ENCODE measurements at regions not wholly inside any gene's neighbourhood (a gene's known extent, or its start where the extent isn't known, plus 50 kb on each side); places are given as distances from the start of the nearest gene placed in this dataset.

GRCh38 chr4:179291657-179292056 lies 1849.4 kb upstream of the AGA start:
- H3K4me3 ChIP-seq (ENCODE audit: low read depth in 1 of 2, low read length in 2 of 2): no peak overlapping the region
- H3K36me3 ChIP-seq (ENCODE audit: control insufficient read depth in 1 of 2, insufficient read depth in 2 of 2, low read length in 2 of 2): no peaks in the 10 kb centered on the region
- no peaks in the 10 kb centered on the region for H3K27me3 ChIP-seq (ENCODE audit: control insufficient read depth in 1 of 2, insufficient read depth in 2 of 2, low read length in 2 of 2)
- H3K4me1 ChIP-seq (ENCODE audit: control insufficient read depth in 1 of 2, insufficient read depth in 2 of 2, low read length in 2 of 2): no peaks in the 10 kb centered on the region
- H3K9me3 ChIP-seq (ENCODE audit: control insufficient read depth in 1 of 2, low read length in 2 of 2): peaks cover 3 to 7% of the 10 kb centered on the region in 2 donors
- H3K27ac ChIP-seq (ENCODE audit: low read depth, low read length): no peak overlapping the region
- H3K9ac ChIP-seq (ENCODE audit: low read depth in 1 of 2, low read length in 2 of 2): no peak overlapping the region

GRCh38 chr4:179292468-179292867 lies 1850.2 kb upstream of the AGA start:
- Histone ChIP-seq H3K27me3 (ENCODE audit: control insufficient read depth in 1 of 2, insufficient read depth in 2 of 2, low read length in 2 of 2) (no peaks in the 10 kb centered on the region), H3K4me1 (ENCODE audit: control insufficient read depth in 1 of 2, insufficient read depth in 2 of 2, low read length in 2 of 2) (no peaks in the 10 kb centered on the region), H3K27ac (ENCODE audit: low read depth, low read length) (no peak overlapping the region), H3K9me3 (ENCODE audit: control insufficient read depth in 1 of 2, low read length in 2 of 2) (peaks cover 3 to 11% of the 10 kb centered on the region in 2 donors), H3K4me3 (ENCODE audit: low read depth in 1 of 2, low read length in 2 of 2) (no peak overlapping the region), H3K9ac (ENCODE audit: low read depth in 1 of 2, low read length in 2 of 2) (no peak overlapping the region), H3K36me3 (ENCODE audit: control insufficient read depth in 1 of 2, insufficient read depth in 2 of 2, low read length in 2 of 2) (no peaks in the 10 kb centered on the region)

GRCh38 chr4:179307297-179308136 lies 1865.3 kb upstream of the AGA start:
- H3K9me3 ChIP-seq (ENCODE audit: control insufficient read depth in 1 of 2, low read length in 2 of 2): no peaks in the 10 kb centered on the region
- no peak overlapping the region for H3K4me3 ChIP-seq (ENCODE audit: low read depth in 1 of 2, low read length in 2 of 2)
- H3K36me3 ChIP-seq (ENCODE audit: control insufficient read depth in 1 of 2, insufficient read depth in 2 of 2, low read length in 2 of 2): no peaks in the 10 kb centered on the region

GRCh38 chr4:179313823-179314222 lies 1871.6 kb upstream of the AGA start:
- Histone ChIP-seq H3K9ac (ENCODE audit: low read depth in 1 of 2, low read length in 2 of 2) (no peak overlapping the region), H3K27me3 (ENCODE audit: control insufficient read depth in 1 of 2, insufficient read depth in 2 of 2, low read length in 2 of 2) (no peaks in the 10 kb centered on the region), H3K27ac (ENCODE audit: low read depth, low read length) (no peak overlapping the region), H3K9me3 (ENCODE audit: control insufficient read depth in 1 of 2, low read length in 2 of 2) (peaks cover 0 to 4% of the 10 kb centered on the region in 2 donors), H3K36me3 (ENCODE audit: control insufficient read depth in 1 of 2, insufficient read depth in 2 of 2, low read length in 2 of 2) (no peaks in the 10 kb centered on the region), H3K4me1 (ENCODE audit: control insufficient read depth in 1 of 2, insufficient read depth in 2 of 2, low read length in 2 of 2) (no peaks in the 10 kb centered on the region), H3K4me3 (ENCODE audit: low read depth in 1 of 2, low read length in 2 of 2) (no peak overlapping the region)

More at GRCh38 chr4:179307297-179308136, 1865.3 kb upstream of the AGA start:
- Histone ChIP-seq H3K4me1 (ENCODE audit: control insufficient read depth in 1 of 2, insufficient read depth in 2 of 2, low read length in 2 of 2) (no peaks in the 10 kb centered on the region), H3K27ac (ENCODE audit: low read depth, low read length) (no peak overlapping the region), H3K9ac (ENCODE audit: low read depth in 1 of 2, low read length in 2 of 2) (no peak overlapping the region), H3K27me3 (ENCODE audit: control insufficient read depth in 1 of 2, insufficient read depth in 2 of 2, low read length in 2 of 2) (no peaks in the 10 kb centered on the region)

- H3K4me3 ChIP-seq (ENCODE audit: low read depth in 1 of 2, low read length in 2 of 2): no peak overlapping the region
- H3K36me3 ChIP-seq (ENCODE audit: control insufficient read depth in 1 of 2, insufficient read depth in 2 of 2, low read length in 2 of 2): no peaks in the 10 kb centered on the region
- no peak overlapping the region for H3K27ac ChIP-seq (ENCODE audit: low read depth, low read length)
- peaks cover 0 to 14% of the 10 kb centered on the region in 2 donors for H3K9me3 ChIP-seq (ENCODE audit: control insufficient read depth in 1 of 2, low read length in 2 of 2)
- H3K9ac ChIP-seq (ENCODE audit: low read depth in 1 of 2, low read length in 2 of 2): no peak overlapping the region
- H3K27me3 ChIP-seq (ENCODE audit: control insufficient read depth in 1 of 2, insufficient read depth in 2 of 2, low read length in 2 of 2): no peaks in the 10 kb centered on the region
- H3K4me1 ChIP-seq (ENCODE audit: control insufficient read depth in 1 of 2, insufficient read depth in 2 of 2, low read length in 2 of 2): no peaks in the 10 kb centered on the region
These were observed 1882.9 kb upstream of the AGA start for GRCh38 chr4:179325181-179325580.

GRCh38 chr4:179328627-179329026 lies 1886.4 kb upstream of the AGA start:
- Histone ChIP-seq H3K27ac (ENCODE audit: low read depth, low read length) (no peak overlapping the region), H3K9me3 (ENCODE audit: control insufficient read depth in 1 of 2, low read length in 2 of 2) (peaks cover 0 to 10% of the 10 kb centered on the region in 2 donors), H3K4me3 (ENCODE audit: low read depth in 1 of 2, low read length in 2 of 2) (no peak overlapping the region), H3K27me3 (ENCODE audit: control insufficient read depth in 1 of 2, insufficient read depth in 2 of 2, low read length in 2 of 2) (no peaks in the 10 kb centered on the region), H3K4me1 (ENCODE audit: control insufficient read depth in 1 of 2, insufficient read depth in 2 of 2, low read length in 2 of 2) (no peaks in the 10 kb centered on the region), H3K9ac (ENCODE audit: low read depth in 1 of 2, low read length in 2 of 2) (no peak overlapping the region), H3K36me3 (ENCODE audit: control insufficient read depth in 1 of 2, insufficient read depth in 2 of 2, low read length in 2 of 2) (no peaks in the 10 kb centered on the region)

- no peaks in the 10 kb centered on the region for H3K4me1 ChIP-seq (ENCODE audit: control insufficient read depth in 1 of 2, insufficient read depth in 2 of 2, low read length in 2 of 2)
- H3K27ac ChIP-seq (ENCODE audit: low read depth, low read length): no peak overlapping the region
- peaks cover 0 to 2% of the 10 kb centered on the region in 2 donors for H3K9me3 ChIP-seq (ENCODE audit: control insufficient read depth in 1 of 2, low read length in 2 of 2)
- H3K9ac ChIP-seq (ENCODE audit: low read depth in 1 of 2, low read length in 2 of 2): no peak overlapping the region
- no peaks in the 10 kb centered on the region for H3K36me3 ChIP-seq (ENCODE audit: control insufficient read depth in 1 of 2, insufficient read depth in 2 of 2, low read length in 2 of 2)
- H3K4me3 ChIP-seq (ENCODE audit: low read depth in 1 of 2, low read length in 2 of 2): no peak overlapping the region
- no peaks in the 10 kb centered on the region for H3K27me3 ChIP-seq (ENCODE audit: control insufficient read depth in 1 of 2, insufficient read depth in 2 of 2, low read length in 2 of 2)
These were observed 1889.1 kb upstream of the AGA start for GRCh38 chr4:179331362-179331761.

GRCh38 chr4:179344861-179345260 lies 1902.6 kb upstream of the AGA start:
- Histone ChIP-seq H3K9ac (ENCODE audit: low read depth in 1 of 2, low read length in 2 of 2) (no peak overlapping the region), H3K4me3 (ENCODE audit: low read depth in 1 of 2, low read length in 2 of 2) (no peak overlapping the region), H3K36me3 (ENCODE audit: control insufficient read depth in 1 of 2, insufficient read depth in 2 of 2, low read length in 2 of 2) (no peaks in the 10 kb centered on the region), H3K27ac (ENCODE audit: low read depth, low read length) (no peak overlapping the region), H3K4me1 (ENCODE audit: control insufficient read depth in 1 of 2, insufficient read depth in 2 of 2, low read length in 2 of 2) (no peaks in the 10 kb centered on the region), H3K27me3 (ENCODE audit: control insufficient read depth in 1 of 2, insufficient read depth in 2 of 2, low read length in 2 of 2) (no peaks in the 10 kb centered on the region), H3K9me3 (ENCODE audit: control insufficient read depth in 1 of 2, low read length in 2 of 2) (peaks cover 0 to 9% of the 10 kb centered on the region in 2 donors)

GRCh38 chr4:179352221-179352620 lies 1910.0 kb upstream of the AGA start:
- H3K9ac ChIP-seq (ENCODE audit: low read depth in 1 of 2, low read length in 2 of 2): no peak overlapping the region
- H3K27me3 ChIP-seq (ENCODE audit: control insufficient read depth in 1 of 2, insufficient read depth in 2 of 2, low read length in 2 of 2): no peaks in the 10 kb centered on the region
- no peaks in the 10 kb centered on the region for H3K4me1 ChIP-seq (ENCODE audit: control insufficient read depth in 1 of 2, insufficient read depth in 2 of 2, low read length in 2 of 2)
- no peak overlapping the region for H3K27ac ChIP-seq (ENCODE audit: low read depth, low read length)
- H3K36me3 ChIP-seq (ENCODE audit: control insufficient read depth in 1 of 2, insufficient read depth in 2 of 2, low read length in 2 of 2): no peaks in the 10 kb centered on the region
- H3K4me3 ChIP-seq (ENCODE audit: low read depth in 1 of 2, low read length in 2 of 2): no peak overlapping the region
- peaks cover 0 to 4% of the 10 kb centered on the region in 2 donors for H3K9me3 ChIP-seq (ENCODE audit: control insufficient read depth in 1 of 2, low read length in 2 of 2)

- no peak overlapping the region for H3K27ac ChIP-seq (ENCODE audit: low read depth, low read length)
- H3K9ac ChIP-seq (ENCODE audit: low read depth in 1 of 2, low read length in 2 of 2): no peak overlapping the region
- H3K4me1 ChIP-seq (ENCODE audit: control insufficient read depth in 1 of 2, insufficient read depth in 2 of 2, low read length in 2 of 2): no peaks in the 10 kb centered on the region
- H3K36me3 ChIP-seq (ENCODE audit: control insufficient read depth in 1 of 2, insufficient read depth in 2 of 2, low read length in 2 of 2): no peaks in the 10 kb centered on the region
- no peaks in the 10 kb centered on the region for H3K27me3 ChIP-seq (ENCODE audit: control insufficient read depth in 1 of 2, insufficient read depth in 2 of 2, low read length in 2 of 2)
- H3K4me3 ChIP-seq (ENCODE audit: low read depth in 1 of 2, low read length in 2 of 2): no peak overlapping the region
- H3K9me3 ChIP-seq (ENCODE audit: control insufficient read depth in 1 of 2, low read length in 2 of 2): peaks cover 0 to 4% of the 10 kb centered on the region in 2 donors
These were observed 1911.5 kb upstream of the AGA start for GRCh38 chr4:179353786-179354185.
